ENCODE measurements at regions not wholly inside any gene's neighbourhood (a gene's known extent, or its start where the extent isn't known, plus 50 kb on each side); places are given as distances from the start of the nearest gene placed in this dataset.
A peak's percentile ranks its signal among the peaks of the same experiment; 100 is the strongest.

DNA sequence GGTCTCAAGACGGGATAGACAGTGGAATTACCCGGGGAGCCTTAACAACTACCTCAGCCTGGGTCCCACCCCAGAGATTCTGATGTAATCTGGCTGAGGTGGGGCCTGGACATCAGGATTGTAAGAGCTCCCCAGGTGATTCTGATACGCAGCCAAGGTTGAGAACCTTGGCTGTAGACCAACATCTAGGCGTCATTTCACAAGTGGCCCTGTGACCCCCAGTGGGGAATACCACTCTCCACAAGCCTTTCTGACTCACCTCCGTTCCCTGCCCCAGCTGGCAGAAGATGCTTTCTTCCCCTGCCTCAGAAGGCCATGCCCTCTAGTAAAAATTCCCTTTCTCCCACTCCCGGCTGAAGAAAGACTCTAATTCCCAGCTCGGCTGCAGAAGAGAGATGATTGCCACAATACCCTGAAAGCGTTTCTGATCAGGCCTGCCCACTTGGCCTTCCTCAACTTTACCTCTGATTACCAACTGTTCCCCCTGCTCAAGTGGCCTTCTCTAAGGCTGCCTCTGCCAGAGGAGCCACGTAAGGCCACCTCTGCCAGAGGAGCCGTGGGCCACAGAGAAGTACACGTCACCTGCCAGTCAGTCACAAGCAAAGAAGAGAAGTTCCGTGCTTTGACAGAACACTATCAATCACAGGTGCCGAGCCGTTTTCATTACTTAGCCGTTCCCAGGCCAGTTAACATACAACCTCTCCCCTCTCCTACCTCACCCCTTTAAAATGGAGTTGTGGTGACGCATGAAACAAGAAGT is 116.8 kb upstream of the PKDCC start:
- H3K27ac ChIP-seq (ENCODE audit: low read depth, low read length), result no peak overlapping the region

DNA sequence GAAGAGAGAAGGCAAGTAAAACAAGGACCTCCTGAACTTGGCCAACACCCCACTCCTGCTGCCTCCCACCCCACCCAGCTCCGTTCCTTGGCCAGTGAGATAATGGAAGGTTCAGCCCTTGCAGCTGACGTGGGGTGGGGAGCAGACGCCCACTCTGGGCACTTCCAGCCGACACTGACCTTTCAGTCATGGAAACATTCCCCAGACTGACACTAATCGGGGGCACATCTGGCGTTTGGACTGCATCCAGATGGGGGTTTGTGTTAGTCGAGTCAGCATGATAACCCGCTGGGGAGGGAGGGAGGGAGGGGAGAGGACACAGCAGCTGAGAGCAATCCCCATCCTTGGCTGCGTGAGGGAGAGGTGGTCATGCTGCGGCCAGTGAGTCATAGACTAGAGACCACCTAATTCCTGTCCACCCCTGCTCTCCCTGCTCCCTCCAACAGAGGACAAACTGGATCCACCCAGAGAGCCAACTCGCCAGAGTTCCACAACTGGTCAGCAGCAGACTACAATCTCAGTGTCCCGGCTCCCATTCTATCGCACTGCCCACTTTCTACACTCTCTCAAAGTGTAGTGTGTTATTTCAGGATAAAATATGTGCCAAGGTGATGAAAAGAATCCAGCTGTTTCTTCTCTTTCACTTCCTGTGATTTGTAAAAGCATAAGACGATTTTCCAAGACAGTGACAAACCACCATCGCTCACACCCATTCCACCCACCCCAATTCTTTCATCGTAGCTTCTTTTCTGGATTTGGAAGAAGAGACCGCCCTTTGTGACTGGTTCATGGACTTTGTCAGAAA is 115.4 kb upstream of the PKDCC start:
- Histone ChIP-seq H3K4me1 (ENCODE audit: control insufficient read depth, insufficient read depth, low read length) (peaks cover 17% of the 10 kb centered on the region), H3K9ac (ENCODE audit: low read length) (no peak overlapping the region), H3K27me3 (ENCODE audit: control insufficient read depth, insufficient read depth, low read length) (no peaks in the 10 kb centered on the region), H3K27ac (ENCODE audit: low read depth, low read length) (no peak overlapping the region), H3K4me3 (ENCODE audit: low read length) (no peak overlapping the region), H3K36me3 (ENCODE audit: control insufficient read depth, insufficient read depth, low read length) (no peaks in the 10 kb centered on the region)

More for the DNA sequence above, 116.8 kb upstream of the PKDCC start:
- H3K4me3 ChIP-seq (ENCODE audit: low read length), result no peak overlapping the region
- no peaks in the 10 kb centered on the region for H3K27me3 ChIP-seq (ENCODE audit: control insufficient read depth, insufficient read depth, low read length)
- H3K9ac ChIP-seq (ENCODE audit: low read length), result no peak overlapping the region
- peaks cover 24% of the 10 kb centered on the region for H3K4me1 ChIP-seq (ENCODE audit: control insufficient read depth, insufficient read depth, low read length)
- no peaks in the 10 kb centered on the region for H3K36me3 ChIP-seq (ENCODE audit: control insufficient read depth, insufficient read depth, low read length)

DNA sequence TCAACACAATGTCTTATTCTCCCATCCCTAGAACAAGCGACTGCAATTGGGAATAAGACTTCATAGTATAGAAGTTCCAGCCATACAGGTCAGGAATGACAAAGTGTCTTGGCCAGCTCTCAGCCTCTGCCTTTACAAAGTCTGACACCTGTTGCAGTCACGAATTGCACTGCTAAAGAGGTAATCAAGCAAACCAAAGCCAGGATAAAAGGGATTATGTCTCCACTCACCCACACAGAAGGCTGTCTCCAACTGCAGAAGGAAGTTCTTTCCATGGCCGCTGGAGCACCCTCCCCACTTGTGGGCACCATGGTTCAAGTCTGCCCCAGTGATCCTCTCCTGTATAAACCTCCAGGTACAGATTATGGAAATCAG is 114.8 kb upstream of the PKDCC start:
- peaks cover 12% of the 10 kb centered on the region for H3K4me1 ChIP-seq (ENCODE audit: control insufficient read depth, insufficient read depth, low read length)

DNA sequence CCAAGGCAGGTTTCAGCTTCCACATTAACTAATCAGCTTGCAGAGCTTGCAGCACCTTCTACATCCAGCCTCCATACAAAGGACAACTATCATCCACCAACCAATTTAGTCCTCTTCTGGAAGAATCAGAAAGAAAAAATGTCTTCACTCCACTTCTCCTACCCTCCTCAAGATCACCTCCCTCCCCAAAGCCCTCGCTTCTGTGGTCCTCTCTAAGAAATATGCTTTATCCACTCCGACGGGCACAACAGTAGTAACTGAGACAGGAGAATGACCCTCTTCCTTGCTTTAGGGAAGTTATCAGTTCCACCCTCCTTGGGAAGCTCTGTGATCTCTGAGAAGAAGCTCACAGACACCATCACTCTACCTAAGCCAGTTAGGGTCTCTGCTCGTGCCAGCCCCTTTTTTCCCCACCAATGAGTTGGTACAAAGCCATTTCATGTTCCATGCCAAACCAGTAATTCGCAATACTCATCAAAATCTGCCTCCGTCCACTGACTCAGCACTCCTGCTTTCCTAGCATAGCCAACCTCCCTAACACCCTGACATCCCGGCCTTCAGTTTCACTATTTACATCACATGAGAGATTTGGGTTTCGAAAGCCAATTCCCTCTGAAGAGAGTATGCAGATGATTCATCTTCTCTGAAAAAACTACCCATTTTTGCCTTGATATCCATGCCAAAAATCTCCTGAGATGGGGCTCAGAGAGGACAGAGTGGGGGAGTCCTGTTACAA is 114.1 kb upstream of the PKDCC start:
- Histone ChIP-seq H3K27me3 (ENCODE audit: control insufficient read depth, insufficient read depth, low read length) (no peaks in the 10 kb centered on the region), H3K27ac (ENCODE audit: low read depth, low read length) (no peak overlapping the region)

More for the DNA sequence above, 114.8 kb upstream of the PKDCC start:
- no peak overlapping the region for H3K27ac ChIP-seq (ENCODE audit: low read depth, low read length)
- no peaks in the 10 kb centered on the region for H3K36me3 ChIP-seq (ENCODE audit: control insufficient read depth, insufficient read depth, low read length)
- no peak overlapping the region for H3K4me3 ChIP-seq (ENCODE audit: low read length)
- no peak overlapping the region for H3K9ac ChIP-seq (ENCODE audit: low read length)
- no peaks in the 10 kb centered on the region for H3K27me3 ChIP-seq (ENCODE audit: control insufficient read depth, insufficient read depth, low read length)

DNA sequence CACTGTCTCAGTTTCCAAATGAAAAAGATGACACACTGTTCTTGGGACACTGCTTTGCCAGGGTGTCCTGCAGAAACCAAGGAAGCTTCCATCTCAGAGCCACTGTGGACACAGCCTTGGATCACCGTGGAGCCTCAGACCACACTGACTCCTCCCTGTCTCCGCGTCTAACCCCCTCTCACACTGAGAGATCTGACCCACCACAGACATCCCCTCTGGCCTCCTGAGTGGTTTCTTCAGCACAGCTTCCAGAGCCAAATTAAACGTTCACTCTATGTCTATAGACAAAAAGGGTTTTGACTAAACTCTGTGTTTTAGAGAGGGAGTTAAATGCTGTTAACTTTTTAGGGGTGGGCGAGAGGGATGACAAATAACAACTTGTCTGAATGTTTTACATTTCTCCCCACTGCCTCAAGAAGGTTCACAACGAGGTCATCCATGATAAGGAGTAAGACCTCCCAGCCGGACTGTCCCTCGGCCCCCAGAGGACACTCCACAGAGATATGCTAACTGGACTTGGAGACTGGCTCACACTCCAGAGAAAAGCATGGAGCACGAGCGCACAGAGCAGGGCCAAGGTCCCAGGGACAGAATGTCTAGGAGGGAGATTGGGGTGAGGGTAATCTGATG is 113.4 kb upstream of the PKDCC start:
- H3K4me1 ChIP-seq (ENCODE audit: control insufficient read depth, insufficient read depth, low read length), result peaks cover 5% of the 10 kb centered on the region
- H3K36me3 ChIP-seq (ENCODE audit: control insufficient read depth, insufficient read depth, low read length), result no peaks in the 10 kb centered on the region
- peak overlapping the region; percentile 18 for H3K27ac ChIP-seq (ENCODE audit: low read depth, low read length)
- no peak overlapping the region for H3K9ac ChIP-seq (ENCODE audit: low read length)
- no peak overlapping the region for H3K4me3 ChIP-seq (ENCODE audit: low read length)
- no peaks in the 10 kb centered on the region for H3K27me3 ChIP-seq (ENCODE audit: control insufficient read depth, insufficient read depth, low read length)

More for the DNA sequence above, 114.1 kb upstream of the PKDCC start:
- H3K4me3 ChIP-seq (ENCODE audit: low read length), result no peak overlapping the region
- no peak overlapping the region for H3K9ac ChIP-seq (ENCODE audit: low read length)
- no peaks in the 10 kb centered on the region for H3K36me3 ChIP-seq (ENCODE audit: control insufficient read depth, insufficient read depth, low read length)
- H3K4me1 ChIP-seq (ENCODE audit: control insufficient read depth, insufficient read depth, low read length), result peaks cover 7% of the 10 kb centered on the region

DNA sequence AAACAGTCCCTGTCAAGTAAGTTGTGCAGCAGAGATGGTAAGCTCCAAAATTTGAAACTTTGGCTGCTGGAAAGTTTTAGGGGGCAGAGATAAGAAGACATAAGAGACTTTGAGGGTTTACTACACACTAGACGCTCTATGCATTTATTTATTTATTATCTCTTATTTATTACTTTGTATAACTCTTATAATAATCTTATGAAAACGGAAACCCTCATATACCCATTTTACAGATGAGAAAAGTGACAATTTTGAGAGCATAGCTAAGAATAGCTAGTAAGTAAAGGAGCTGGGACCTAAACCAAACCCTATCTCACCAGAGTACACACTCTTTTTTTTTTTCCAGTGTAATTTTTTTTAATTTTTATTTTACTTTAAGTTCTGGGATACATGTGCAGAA is 112.8 kb upstream of the PKDCC start:
- no peak overlapping the region for H3K4me3 ChIP-seq (ENCODE audit: low read length)
- H3K9ac ChIP-seq (ENCODE audit: low read length), result no peak overlapping the region
- no peaks in the 10 kb centered on the region for H3K36me3 ChIP-seq (ENCODE audit: control insufficient read depth, insufficient read depth, low read length)
- no peaks in the 10 kb centered on the region for H3K27me3 ChIP-seq (ENCODE audit: control insufficient read depth, insufficient read depth, low read length)
- peaks cover 5% of the 10 kb centered on the region for H3K4me1 ChIP-seq (ENCODE audit: control insufficient read depth, insufficient read depth, low read length)
- H3K27ac ChIP-seq (ENCODE audit: low read depth, low read length), result no peak overlapping the region

DNA sequence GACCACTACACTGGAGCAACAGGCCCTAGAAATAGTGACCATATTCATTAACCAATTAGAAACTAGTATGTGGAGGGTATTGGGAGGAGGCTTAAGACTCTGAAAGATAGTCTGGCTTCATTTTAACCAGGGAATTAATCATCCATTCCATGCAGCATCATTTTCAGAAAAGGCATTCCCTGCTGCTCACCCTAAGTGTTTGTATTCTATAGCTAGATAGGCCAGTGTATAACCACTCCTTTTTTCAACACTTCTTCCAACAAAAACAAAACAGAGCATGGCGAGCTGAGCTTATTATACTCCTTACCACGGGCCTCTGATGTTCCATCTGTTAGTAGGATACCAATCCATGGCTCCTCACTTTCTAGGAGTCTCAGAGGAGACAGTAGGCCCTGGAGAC is 112.0 kb upstream of the PKDCC start:
- no peaks in the 10 kb centered on the region for H3K36me3 ChIP-seq (ENCODE audit: control insufficient read depth, insufficient read depth, low read length)
- peaks cover 3% of the 10 kb centered on the region for H3K4me1 ChIP-seq (ENCODE audit: control insufficient read depth, insufficient read depth, low read length)
- H3K9ac ChIP-seq (ENCODE audit: low read length), result no peak overlapping the region
- H3K27ac ChIP-seq (ENCODE audit: low read depth, low read length), result no peak overlapping the region
- H3K27me3 ChIP-seq (ENCODE audit: control insufficient read depth, insufficient read depth, low read length), result no peaks in the 10 kb centered on the region
- no peak overlapping the region for H3K4me3 ChIP-seq (ENCODE audit: low read length)

DNA sequence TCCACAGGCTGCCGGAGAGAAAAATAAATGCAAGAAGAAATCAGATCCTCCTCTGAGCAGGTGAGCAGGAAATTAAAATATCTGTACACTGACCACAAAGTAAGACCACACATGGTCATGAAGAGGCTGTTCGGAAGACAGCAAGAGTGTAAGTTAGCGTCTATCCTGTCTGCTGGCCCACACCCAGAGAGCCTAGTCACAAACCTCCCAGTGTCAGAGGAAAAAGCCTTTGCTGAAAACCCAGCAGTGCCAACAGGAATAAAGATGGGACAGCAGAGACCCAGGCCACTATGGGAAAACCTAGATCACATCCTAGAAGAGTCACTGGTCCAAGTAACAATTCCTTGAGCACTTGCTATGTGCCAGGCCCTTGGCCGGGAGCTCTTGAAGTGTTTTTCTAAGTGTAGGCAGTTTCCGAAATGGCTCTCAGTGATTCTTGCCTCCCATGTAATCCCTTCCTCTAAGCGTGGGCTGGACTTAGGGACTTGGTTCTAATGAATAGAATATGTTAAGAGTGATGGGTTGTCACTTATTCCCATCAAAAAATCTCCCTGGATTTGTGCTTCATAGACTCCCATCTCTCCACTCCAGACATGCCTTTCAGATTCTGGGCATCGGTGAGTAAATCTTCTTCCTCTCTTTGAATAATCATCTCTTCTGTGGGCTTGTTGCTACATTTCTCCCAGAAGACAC is 110.9 kb upstream of the PKDCC start:
- no peak overlapping the region for H3K27ac ChIP-seq (ENCODE audit: low read depth, low read length)
- peaks cover 3% of the 10 kb centered on the region for H3K4me1 ChIP-seq (ENCODE audit: control insufficient read depth, insufficient read depth, low read length)
- H3K9ac ChIP-seq (ENCODE audit: low read length), result no peak overlapping the region
- H3K36me3 ChIP-seq (ENCODE audit: control insufficient read depth, insufficient read depth, low read length), result no peaks in the 10 kb centered on the region
- H3K27me3 ChIP-seq (ENCODE audit: control insufficient read depth, insufficient read depth, low read length), result no peaks in the 10 kb centered on the region
- no peak overlapping the region for H3K4me3 ChIP-seq (ENCODE audit: low read length)

DNA sequence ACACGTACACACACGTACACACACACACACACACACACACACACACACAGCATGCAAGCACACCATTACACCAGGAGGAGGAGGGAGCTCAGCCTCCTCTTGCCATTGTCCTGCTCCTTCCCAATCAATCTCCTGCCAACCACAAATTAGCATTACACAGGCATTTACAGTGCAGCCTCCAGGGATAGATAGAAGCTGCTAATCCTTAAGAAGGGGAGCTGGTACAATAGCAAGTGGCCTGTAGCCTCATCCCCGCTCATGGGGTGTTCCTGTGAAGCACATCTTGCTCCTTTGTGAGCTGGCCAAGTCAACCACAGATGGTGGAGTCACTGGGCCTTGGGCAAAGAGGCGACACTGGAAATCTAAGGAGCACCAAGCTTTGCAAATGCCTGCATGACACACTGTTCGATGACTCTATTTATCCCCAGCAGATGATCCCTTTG is 110.3 kb upstream of the PKDCC start:
- no peak overlapping the region for H3K27ac ChIP-seq (ENCODE audit: low read depth, low read length)
- H3K9ac ChIP-seq (ENCODE audit: low read length), result no peak overlapping the region
- no peaks in the 10 kb centered on the region for H3K27me3 ChIP-seq (ENCODE audit: control insufficient read depth, insufficient read depth, low read length)
- no peak overlapping the region for H3K4me3 ChIP-seq (ENCODE audit: low read length)
- H3K36me3 ChIP-seq (ENCODE audit: control insufficient read depth, insufficient read depth, low read length), result no peaks in the 10 kb centered on the region
- H3K4me1 ChIP-seq (ENCODE audit: control insufficient read depth, insufficient read depth, low read length), result peaks cover 3% of the 10 kb centered on the region

DNA sequence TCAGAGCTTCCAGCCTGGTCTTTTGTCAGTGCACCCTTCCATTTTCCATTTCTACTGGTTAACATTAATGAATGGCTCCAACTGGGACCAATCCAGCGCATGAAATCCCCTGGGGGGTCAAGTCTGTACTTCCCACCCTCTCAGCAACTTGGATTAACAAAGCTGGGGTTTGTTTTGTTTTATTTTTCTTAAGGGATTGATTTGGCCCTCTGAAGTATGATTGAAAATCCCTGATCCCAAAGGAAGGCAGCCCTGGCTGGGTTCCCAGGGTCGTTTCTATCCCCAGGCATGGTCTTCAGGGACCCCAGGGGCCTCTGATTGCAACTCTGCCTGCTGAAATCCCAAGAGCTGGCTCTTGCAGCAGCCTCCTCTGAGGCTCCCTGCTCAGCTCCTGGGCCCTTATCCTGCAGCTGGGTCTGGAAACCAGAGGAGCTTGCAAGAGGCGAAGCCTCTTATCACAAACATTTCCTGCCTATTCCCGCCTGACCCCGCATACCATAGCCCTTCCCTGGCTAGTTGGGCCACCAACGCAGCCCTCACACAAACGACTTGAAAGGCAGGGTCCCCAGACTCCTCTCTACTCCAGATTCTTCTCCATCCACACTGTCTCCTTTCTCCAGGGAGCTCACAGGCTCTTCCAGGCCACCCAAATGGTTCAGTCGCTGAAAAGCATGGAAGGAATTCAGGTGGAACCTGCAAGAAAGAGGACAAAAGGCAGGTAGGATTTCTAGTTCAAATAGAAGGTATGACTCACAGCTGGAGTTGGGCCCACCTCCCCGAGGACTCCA is 109.7 kb upstream of the PKDCC start:
- H3K4me1 ChIP-seq (ENCODE audit: control insufficient read depth, insufficient read depth, low read length), result peaks cover 3% of the 10 kb centered on the region
- no peaks in the 10 kb centered on the region for H3K27me3 ChIP-seq (ENCODE audit: control insufficient read depth, insufficient read depth, low read length)
- no peaks in the 10 kb centered on the region for H3K36me3 ChIP-seq (ENCODE audit: control insufficient read depth, insufficient read depth, low read length)
- no peak overlapping the region for H3K9ac ChIP-seq (ENCODE audit: low read length)
- no peak overlapping the region for H3K27ac ChIP-seq (ENCODE audit: low read depth, low read length)
- no peak overlapping the region for H3K4me3 ChIP-seq (ENCODE audit: low read length)

DNA sequence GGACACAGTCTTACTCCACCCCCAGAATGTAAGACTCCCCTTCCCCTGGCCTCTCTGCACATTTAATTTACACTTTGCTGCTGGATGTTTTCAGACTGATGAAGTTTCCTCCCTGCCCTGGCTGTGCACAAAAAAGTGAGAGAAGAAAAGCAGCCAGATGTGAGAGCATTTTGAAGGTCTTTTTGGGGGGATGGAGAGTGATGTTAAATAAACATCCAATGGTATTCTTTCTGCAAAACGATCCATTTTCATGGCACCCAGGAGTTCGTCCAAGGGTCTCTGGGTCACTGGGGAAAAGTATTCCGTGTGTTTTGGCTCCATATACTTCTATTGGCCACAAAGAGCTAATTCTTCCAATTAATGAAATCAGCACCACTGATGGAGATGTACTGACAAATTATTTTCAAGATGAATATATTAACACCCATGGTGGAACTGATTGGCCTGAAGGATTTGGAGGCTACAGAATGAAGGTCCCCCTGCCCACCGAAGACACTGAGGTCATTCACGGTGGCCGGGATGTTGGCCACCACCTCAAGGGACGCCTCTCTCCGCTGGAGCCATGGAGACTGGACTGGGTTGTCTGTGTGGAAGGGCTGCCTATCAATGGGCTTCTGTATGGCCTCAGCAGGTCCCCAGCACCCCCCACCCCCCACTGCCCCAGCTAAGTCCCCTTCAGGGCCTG is 107.6 kb upstream of the PKDCC start:
- H3K9ac ChIP-seq (ENCODE audit: low read length), result no peak overlapping the region
- H3K27ac ChIP-seq (ENCODE audit: low read depth, low read length), result no peak overlapping the region
- no peaks in the 10 kb centered on the region for H3K27me3 ChIP-seq (ENCODE audit: control insufficient read depth, insufficient read depth, low read length)
- H3K4me3 ChIP-seq (ENCODE audit: low read length), result no peak overlapping the region
- H3K4me1 ChIP-seq (ENCODE audit: control insufficient read depth, insufficient read depth, low read length), result no peaks in the 10 kb centered on the region
- H3K36me3 ChIP-seq (ENCODE audit: control insufficient read depth, insufficient read depth, low read length), result no peaks in the 10 kb centered on the region

Measured in rectal smooth muscle tissue (tissue), 1 donor.